ENCODE measurements at regions not wholly inside any gene's neighbourhood (a gene's known extent, or its start where the extent isn't known, plus 50 kb on each side); places are given as distances from the start of the nearest gene placed in this dataset.

- TF ChIP-seq SUZ12 (IDR thresholded peaks at IDR 0.05; ENCODE audit: extremely low read depth, insufficient read depth, insufficient read length): no peak
- no peak for TF ChIP-seq ZNF274 (IDR thresholded peaks at IDR 0.05; ENCODE audit: low read depth, low read length)
- TF ChIP-seq YY1 (IDR thresholded peaks at IDR 0.05; ENCODE audit: insufficient read depth, insufficient read length): no peak
These were observed 163.0 kb upstream of the HNMT start for GRCh38 chr2:137801228-137801627.

All from NT2/D1 (cell line).